ENCODE measurements at regions not wholly inside any gene's neighbourhood (a gene's known extent, or its start where the extent isn't known, plus 50 kb on each side); places are given as distances from the start of the nearest gene placed in this dataset.

DNA sequence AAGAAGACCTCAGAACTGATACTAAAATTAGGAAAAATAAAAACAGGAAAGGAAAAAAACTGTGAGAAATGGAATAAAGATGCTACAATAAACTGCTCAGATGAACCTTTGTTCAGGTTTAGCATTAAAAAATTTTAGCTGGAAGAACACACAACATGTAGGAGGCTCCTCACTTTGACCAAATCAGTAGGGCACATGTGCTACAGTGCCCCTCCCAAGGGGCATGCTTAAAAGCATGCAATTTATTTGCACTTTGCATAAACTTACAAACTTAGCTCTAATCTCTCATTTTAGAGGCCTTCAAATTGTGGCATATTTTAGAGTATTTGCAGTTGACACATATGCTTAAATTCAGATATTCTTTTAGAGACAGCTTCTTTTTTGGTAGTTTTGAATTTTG lies 570.2 kb downstream of the UTRN start:
- Histone ChIP-seq H3K27me3 (ENCODE audit: control insufficient read depth in 1 of 2, insufficient read depth in 2 of 2, low read length in 2 of 2) (no peaks in the 10 kb centered on the region), H3K36me3 (ENCODE audit: insufficient read depth, low read length) (peaks cover 19% of the 10 kb centered on the region), H3K27ac (ENCODE audit: low read depth in 1 of 2, low read length in 2 of 2) (no peak overlapping the region), H3K4me1 (ENCODE audit: insufficient read depth, low read length) (no peaks in the 10 kb centered on the region), H3K9me3 (ENCODE audit: control insufficient read depth in 1 of 2, insufficient read depth in 1 of 2, low read length in 2 of 2) (no peaks in the 10 kb centered on the region), H3K4me3 (ENCODE audit: low read length) (no peak overlapping the region)
- no peaks in the 10 kb centered on the region for H3K4me1 Mint-ChIP-seq (ENCODE audit: low read depth)
- ChIA-PET POLR2A (no interaction called here), CTCF (no interaction called here)
- ATAC-seq (ENCODE audit: poor library complexity) (no peak), DNase-seq (no peak)
- H3K9me3 Mint-ChIP-seq, result no peaks in the 10 kb centered on the region
- H3K4me3 Mint-ChIP-seq, result no peak overlapping the region
- H3K27me3 Mint-ChIP-seq, result no peaks in the 10 kb centered on the region
- peaks cover 26% of the 10 kb centered on the region for H3K36me3 Mint-ChIP-seq (ENCODE audit: low read depth)
- TF ChIP-seq, protein P1, sequence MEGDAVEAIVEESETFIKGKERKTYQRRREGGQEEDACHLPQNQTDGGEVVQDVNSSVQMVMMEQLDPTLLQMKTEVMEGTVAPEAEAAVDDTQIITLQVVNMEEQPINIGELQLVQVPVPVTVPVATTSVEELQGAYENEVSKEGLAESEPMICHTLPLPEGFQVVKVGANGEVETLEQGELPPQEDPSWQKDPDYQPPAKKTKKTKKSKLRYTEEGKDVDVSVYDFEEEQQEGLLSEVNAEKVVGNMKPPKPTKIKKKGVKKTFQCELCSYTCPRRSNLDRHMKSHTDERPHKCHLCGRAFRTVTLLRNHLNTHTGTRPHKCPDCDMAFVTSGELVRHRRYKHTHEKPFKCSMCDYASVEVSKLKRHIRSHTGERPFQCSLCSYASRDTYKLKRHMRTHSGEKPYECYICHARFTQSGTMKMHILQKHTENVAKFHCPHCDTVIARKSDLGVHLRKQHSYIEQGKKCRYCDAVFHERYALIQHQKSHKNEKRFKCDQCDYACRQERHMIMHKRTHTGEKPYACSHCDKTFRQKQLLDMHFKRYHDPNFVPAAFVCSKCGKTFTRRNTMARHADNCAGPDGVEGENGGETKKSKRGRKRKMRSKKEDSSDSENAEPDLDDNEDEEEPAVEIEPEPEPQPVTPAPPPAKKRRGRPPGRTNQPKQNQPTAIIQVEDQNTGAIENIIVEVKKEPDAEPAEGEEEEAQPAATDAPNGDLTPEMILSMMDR (IDR thresholded peaks at IDR 0.05), result no peak
- intact Hi-C loops (cut with DNase I, micrococcal nuclease), result no loop called here
- no peak overlapping the region for H3K27ac Mint-ChIP-seq

DNA sequence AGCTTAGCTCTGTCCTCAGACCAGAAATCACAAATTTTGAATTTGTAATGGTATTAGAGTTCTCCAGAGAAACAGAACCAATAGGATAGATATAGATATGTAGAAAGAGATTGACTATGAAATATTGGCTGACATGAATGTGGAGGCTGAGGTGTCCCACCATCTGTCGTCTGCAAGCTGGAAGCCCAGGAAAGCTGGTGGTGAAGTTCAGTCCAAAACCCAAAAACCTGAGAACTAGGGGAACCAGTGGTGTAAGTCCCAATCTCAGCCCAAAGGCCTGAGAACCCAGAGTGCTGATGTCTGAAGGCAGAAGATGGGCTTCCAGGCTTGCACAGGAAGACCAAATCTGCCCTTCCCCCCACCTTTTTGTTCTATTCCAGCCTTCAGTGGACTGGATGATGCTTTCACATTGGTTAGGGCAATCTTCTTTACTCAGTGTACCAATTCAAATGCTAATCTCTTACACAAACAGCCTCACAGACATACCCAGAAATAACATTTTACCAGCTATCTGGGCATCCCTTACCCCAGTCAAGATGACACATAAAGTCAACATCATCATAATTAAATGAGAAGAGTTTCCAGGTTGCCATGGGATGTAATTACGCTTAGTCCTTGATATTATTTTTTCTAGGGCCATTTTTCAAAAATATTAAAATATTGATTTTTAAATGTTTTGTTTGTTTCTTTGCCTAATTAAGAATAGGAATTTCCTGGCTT lies 570.8 kb downstream of the UTRN start:
- Histone ChIP-seq H3K27ac (ENCODE audit: low read depth in 1 of 2, low read length in 2 of 2) (no peak overlapping the region), H3K36me3 (ENCODE audit: insufficient read depth, low read length) (peaks cover 13% of the 10 kb centered on the region), H3K4me1 (ENCODE audit: insufficient read depth, low read length) (no peaks in the 10 kb centered on the region), H3K4me3 (ENCODE audit: low read length) (no peak overlapping the region), H3K27me3 (ENCODE audit: control insufficient read depth in 1 of 2, insufficient read depth in 2 of 2, low read length in 2 of 2) (peaks cover 0 to 1% of the 10 kb centered on the region in 2 experiments), H3K9me3 (ENCODE audit: control insufficient read depth in 1 of 2, insufficient read depth in 1 of 2, low read length in 2 of 2) (no peaks in the 10 kb centered on the region)
- no peaks in the 10 kb centered on the region for H3K9me3 Mint-ChIP-seq
- no peaks in the 10 kb centered on the region for H3K27me3 Mint-ChIP-seq
- ChIA-PET POLR2A (no interaction called here), CTCF (no interaction called here)
- ATAC-seq (ENCODE audit: poor library complexity), result no peak
- H3K27ac Mint-ChIP-seq, result no peak overlapping the region
- TF ChIP-seq, protein P1 (IDR thresholded peaks at IDR 0.05), result no peak
- intact Hi-C loops (cut with DNase I, micrococcal nuclease), result no loop called here
- no peak overlapping the region for H3K4me3 Mint-ChIP-seq
- no peaks in the 10 kb centered on the region for H3K4me1 Mint-ChIP-seq (ENCODE audit: low read depth)
- DNase-seq, result no peak
- peaks cover 20% of the 10 kb centered on the region for H3K36me3 Mint-ChIP-seq (ENCODE audit: low read depth)

DNA sequence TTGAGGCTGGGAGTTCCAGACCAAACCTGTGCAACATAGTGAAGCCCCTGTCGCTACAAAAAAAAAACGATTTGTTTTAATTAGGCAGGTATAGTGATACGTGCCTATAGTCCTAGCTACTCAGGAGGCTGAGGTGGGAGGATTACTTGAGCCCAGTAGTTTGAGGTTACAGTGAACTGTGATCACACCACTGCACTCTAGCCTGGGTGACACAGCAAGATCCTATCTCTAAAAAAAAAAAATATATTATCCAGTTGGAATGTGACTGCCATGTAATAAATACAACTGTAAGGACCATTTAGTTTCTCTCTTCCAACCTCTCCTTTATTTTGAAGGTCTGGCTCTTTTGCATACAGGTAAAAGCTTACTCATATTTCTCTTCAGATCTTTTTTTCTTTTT lies 571.5 kb downstream of the UTRN start:
- H3K27me3 Mint-ChIP-seq, result no peaks in the 10 kb centered on the region
- H3K4me1 Mint-ChIP-seq (ENCODE audit: low read depth), result no peaks in the 10 kb centered on the region
- TF ChIP-seq, protein P1 (IDR thresholded peaks at IDR 0.05), result no peak
- intact Hi-C loops (cut with DNase I, micrococcal nuclease), result no loop called here
- peaks cover 15% of the 10 kb centered on the region for H3K36me3 Mint-ChIP-seq (ENCODE audit: low read depth)
- H3K9me3 ChIP-seq (ENCODE audit: control insufficient read depth in 1 of 2, insufficient read depth in 1 of 2, low read length in 2 of 2), result no peaks in the 10 kb centered on the region
- ChIA-PET POLR2A (interaction anchor here (0.7 kb wide), 2 partner anchors 33 to 130 kb away, joined by 3 to 5 read pairs; no protein-coding TSS in a partner anchor), CTCF (no interaction called here)
- H3K4me3 Mint-ChIP-seq, result no peak overlapping the region
- ATAC-seq (ENCODE audit: poor library complexity) (no peak), DNase-seq (no peak)
- no peaks in the 10 kb centered on the region for H3K4me1 ChIP-seq (ENCODE audit: insufficient read depth, low read length)
- H3K4me3 ChIP-seq (ENCODE audit: low read length), result no peak overlapping the region
- H3K36me3 ChIP-seq (ENCODE audit: insufficient read depth, low read length), result peaks cover 8% of the 10 kb centered on the region
- no peaks in the 10 kb centered on the region for H3K9me3 Mint-ChIP-seq
- no peak overlapping the region for H3K27ac Mint-ChIP-seq
- H3K27ac ChIP-seq (ENCODE audit: low read depth in 1 of 2, low read length in 2 of 2), result no peak overlapping the region
- H3K27me3 ChIP-seq (ENCODE audit: control insufficient read depth in 1 of 2, insufficient read depth in 2 of 2, low read length in 2 of 2), result peaks cover 0 to 3% of the 10 kb centered on the region in 2 experiments

All from CD4-positive, alpha-beta T cell (primary cell).